ENCODE measurements at regions not wholly inside any gene's neighbourhood (a gene's known extent, or its start where the extent isn't known, plus 50 kb on each side); places are given as distances from the start of the nearest gene placed in this dataset.
"Not testable (repeated sequence)": the region's sequence is repeated elsewhere in the genome, so short reads cannot be mapped to it uniquely, and the experiment has no call there.

DNA sequence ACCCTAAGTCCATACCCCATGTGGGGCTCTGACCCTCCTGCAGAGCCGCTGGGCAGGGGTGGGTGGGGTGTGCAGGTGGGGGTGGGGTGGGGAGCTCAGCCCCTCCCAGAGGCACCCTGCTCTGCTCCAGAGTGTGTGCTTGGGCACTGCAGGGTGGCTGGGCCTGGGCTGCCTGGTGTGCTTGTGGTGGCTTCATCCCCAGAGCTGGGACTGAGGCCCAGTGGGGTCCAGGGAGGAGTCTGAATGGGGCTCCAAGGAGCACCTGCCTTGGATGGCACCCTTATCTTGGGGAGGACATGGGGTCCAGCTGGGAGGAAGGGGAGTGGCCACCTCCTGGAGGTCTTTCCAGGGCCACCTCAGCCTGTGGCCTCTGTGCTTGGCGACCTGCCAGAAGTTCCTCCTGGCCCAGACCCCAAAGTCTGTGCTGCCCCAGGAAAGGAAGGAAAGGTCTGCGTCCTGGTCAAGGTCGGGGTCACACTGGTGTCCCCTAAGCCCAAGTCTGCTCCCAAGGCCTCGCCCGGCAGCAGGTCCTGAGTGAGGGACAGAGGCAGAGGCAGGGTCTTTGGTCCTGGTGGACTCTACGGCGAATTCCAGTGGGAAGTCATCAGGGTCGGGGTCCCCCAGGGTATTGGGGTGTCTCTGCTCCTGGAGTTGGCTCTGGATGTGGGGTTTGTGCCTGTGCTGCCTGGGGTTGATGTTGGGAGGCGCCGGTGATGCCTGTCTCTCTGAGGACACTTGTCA is 373.4 kb downstream of the TMEM121 start:
- no peak for DNase-seq (ENCODE audit: low spot score)
- no peak for TF ChIP-seq CTCF (IDR thresholded peaks at IDR 0.05; ENCODE audit: extremely low read depth, missing control alignments)

DNA sequence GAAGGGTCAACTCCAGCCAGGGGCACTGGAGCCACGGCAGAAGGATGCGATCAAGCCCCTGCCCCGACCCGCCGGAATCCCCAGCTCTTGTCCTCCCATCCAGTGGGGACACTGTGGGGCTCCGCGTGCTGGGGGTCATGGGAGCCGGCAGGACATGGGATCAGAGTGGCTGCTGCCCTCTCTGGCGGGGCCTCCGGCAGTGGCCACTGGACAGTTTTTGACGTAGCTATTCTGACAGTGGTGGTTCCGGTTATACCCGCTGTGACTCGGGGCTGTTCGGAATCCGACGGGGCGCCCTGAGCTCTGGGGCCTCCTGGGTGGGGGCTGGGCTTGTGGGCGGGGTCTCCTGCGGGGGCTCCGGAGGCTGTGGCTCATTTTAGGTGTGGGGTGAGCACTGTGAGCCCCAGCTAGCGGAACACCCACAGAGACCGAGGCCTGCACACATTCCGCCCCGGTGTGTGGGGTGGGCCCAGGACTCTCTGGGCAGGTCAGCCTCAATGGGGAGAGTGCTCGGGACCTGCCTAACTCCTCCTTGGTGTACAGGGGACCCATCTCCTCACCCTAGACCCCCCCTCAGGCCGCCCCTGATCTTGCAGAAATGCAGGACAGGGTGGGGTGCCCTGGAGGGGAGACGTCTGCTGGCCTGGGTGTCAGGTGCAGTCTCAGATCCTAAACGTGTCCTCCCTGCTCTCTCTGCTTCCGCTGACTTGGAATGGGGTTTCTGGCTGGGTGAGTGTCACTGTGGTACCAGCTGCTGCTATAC is 374.2 kb downstream of the TMEM121 start:
- DNase-seq (ENCODE audit: low spot score), result no peak
- TF ChIP-seq CTCF (IDR thresholded peaks at IDR 0.05; ENCODE audit: extremely low read depth, missing control alignments), result no peak

DNA sequence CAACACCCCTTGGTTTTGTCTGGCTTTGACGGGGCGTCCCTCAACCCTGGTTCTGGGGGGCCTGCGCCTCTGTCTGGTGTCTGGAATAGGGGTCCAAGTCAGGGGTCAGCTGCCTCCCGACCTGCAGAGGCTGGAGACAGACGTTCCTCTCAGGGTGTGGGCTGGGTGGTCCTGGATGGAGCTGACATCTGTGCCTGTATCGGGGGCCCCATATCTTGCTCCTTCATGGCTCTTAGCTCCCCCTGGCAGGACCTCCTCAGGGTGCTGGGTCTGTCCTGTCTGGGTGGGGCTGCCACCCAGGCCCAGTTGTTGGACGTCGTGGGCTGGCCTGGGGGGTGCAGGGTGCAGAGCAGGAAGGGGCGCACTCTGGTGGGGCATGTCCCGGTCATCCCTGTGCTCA is 374.8 kb downstream of the TMEM121 start:
- no peak for DNase-seq (ENCODE audit: low spot score)
- TF ChIP-seq CTCF (IDR thresholded peaks at IDR 0.05; ENCODE audit: extremely low read depth, missing control alignments), result no peak

- no peak for DNase-seq (ENCODE audit: low spot score)
- TF ChIP-seq CTCF (IDR thresholded peaks at IDR 0.05; ENCODE audit: extremely low read depth, missing control alignments), result no peak
Measured at GRCh38 chr14:105902131-105902898, 375.9 kb downstream of the TMEM121 start.

- DNase-seq (ENCODE audit: low spot score), result not testable (repeated sequence)
Measured at GRCh38 chr14:105902899-105903165, 376.4 kb downstream of the TMEM121 start.

GRCh38 chr14:105903971-105904370 is 377.6 kb downstream of the TMEM121 start:
- no peak for DNase-seq (ENCODE audit: low spot score)

GRCh38 chr14:105904379-105904778 is 378.0 kb downstream of the TMEM121 start:
- no peak for TF ChIP-seq CTCF (IDR thresholded peaks at IDR 0.05; ENCODE audit: extremely low read depth, missing control alignments)
- no peak for DNase-seq (ENCODE audit: low spot score)

More at GRCh38 chr14:105903971-105904370, 377.6 kb downstream of the TMEM121 start:
- no peak for TF ChIP-seq CTCF (IDR thresholded peaks at IDR 0.05; ENCODE audit: extremely low read depth, missing control alignments)

Measured in GM20000 (cell line).